ENCODE measurements at regions not wholly inside any gene's neighbourhood (a gene's known extent, or its start where the extent isn't known, plus 50 kb on each side); places are given as distances from the start of the nearest gene placed in this dataset.
A peak's percentile ranks its signal among the peaks of the same experiment; 100 is the strongest.

DNA sequence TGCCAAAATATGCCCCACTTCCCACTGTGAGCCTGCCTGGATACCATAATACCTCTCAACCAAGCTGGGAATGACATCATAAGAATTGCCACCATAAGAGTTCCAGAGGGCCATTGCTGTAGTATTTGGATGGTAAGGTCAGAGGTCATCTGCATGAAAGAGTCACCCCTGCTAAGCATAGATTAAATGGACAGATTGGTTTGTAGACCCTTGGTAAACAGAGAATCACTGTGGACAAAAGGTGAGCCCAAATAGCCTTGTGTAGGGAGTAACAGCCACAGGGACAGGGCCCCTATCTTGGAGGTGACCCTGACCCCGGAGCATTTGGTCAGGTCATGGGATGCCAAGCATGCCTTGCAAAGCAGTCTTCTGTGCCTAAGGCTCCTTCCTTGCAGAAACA, 129.7 kb downstream of the GPAM start:
- DNase-seq (ENCODE audit: low spot score) = no peak

DNA sequence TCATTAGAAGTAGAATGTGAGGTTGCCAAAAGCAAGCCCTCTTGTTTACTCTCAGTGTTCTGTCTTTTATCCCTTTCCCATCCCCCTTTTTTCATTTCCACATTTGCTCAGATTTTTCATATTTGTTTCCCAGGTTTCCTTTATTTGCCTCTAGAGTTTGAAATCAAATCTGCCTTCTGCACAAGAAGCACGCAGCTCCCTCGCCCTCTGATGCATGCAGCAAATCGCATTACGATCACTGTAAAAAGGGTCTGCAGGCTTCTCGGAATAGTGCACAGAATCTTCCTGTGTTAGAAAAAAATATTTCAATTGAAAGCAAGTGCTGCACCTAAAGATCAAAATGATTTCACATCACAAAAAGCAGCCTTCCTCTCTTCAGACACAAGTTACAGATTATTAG, 129.0 kb downstream of the GPAM start:
- no peak for DNase-seq (ENCODE audit: low spot score)

DNA sequence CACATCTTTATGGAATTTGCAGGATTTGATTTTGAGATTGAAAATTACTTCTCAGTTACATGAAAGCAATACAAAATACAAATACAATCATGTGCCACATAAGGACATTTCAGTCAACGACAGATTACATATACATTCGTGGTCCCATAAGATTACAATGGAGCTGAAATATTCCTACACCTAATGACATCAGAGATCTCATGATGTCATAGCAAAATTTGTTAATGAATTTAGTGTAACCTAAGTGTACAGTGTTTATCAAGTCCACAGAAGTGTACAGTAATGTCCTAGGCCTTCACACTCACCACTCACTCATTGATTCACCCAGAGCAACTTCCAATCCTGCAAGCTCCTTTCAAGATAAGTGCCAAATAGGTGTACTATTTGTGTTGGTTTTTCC, 126.5 kb downstream of the GPAM start:
- no peak for DNase-seq (ENCODE audit: low spot score)

DNA sequence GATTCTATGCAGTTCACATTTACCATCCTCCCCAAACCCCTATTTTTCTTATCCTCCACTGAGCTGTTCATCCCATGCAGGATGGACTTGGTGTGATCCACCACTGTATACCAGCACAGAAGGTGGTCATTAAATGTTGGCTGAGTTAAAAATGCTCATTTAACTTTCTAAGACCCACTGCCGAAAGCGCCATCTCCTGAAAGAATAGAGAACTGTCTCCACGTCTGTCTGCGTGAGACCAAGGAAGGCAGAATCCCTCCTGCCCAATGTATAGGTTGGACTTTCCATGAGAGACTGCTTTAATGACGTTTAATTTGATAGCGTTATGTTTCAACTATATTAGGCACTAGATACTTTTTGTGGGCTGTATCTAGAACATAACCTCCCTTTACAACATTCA, 124.3 kb downstream of the GPAM start:
- DNase-seq (ENCODE audit: low spot score) = no peak

DNA sequence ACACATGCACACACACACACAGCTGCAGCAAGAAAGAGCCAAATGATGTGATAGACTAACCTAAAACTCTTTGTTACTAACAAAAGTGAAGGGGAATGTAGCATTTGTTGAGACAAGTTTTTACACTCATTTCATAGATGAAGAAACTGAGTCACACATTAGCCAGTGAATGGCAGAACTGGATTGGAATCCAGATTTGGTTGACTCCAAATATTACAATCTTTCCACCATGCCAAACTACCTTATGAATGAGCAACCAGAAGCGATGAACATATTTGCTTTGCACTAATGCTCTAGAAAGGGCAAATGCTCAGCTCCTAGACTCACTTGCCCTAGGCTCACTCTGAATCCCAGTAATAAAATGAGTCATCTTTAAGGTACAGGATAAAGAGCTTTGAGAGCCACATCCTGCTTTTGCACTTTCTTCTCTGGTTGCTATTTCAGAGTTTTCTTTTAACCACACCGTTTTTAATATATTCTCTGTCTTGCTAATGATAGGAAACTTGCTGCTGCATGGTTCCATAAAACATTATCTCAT, 111.9 kb downstream of the GPAM start:
- DNase-seq (ENCODE audit: low spot score) = no peak

DNA sequence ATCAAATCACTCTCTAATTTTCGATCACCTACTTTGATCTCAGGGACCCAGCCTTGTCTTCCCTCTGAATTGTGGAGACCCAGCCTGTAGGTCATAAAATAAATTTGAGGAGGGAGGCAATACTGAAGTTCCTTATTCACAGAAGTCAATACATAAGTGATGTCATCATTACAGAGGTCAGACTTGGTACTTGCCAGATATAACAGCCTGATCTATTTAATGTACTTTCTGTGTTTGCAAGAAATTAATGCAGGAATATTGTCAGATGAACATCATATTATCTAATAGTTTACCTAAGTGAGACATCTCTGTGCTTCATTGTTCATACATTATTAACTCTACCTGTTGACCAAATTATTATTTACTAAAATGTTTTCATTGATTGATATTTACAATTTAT, 105.6 kb downstream of the GPAM start:
- DNase-seq (ENCODE audit: low spot score) = no peak

DNA sequence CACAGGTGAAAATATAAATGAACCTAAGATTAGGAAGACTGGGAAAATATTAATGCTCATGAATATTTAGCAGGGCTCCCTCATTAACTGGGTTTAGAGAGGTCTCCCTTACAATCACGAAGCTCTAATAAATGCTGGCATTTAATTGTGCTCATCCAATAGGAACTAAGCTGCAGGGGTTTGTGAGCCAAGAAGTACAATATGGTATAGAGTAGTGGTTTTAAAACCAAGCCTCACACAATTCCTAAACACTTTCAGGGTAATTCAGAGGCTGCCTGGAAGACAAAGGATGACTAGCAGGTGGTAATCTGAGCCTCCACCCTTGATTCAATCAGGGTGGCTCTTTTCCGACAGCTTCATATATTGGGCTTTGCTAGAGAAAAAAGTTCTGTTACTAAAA, 103.3 kb downstream of the GPAM start:
- no peak for DNase-seq (ENCODE audit: low spot score)

DNA sequence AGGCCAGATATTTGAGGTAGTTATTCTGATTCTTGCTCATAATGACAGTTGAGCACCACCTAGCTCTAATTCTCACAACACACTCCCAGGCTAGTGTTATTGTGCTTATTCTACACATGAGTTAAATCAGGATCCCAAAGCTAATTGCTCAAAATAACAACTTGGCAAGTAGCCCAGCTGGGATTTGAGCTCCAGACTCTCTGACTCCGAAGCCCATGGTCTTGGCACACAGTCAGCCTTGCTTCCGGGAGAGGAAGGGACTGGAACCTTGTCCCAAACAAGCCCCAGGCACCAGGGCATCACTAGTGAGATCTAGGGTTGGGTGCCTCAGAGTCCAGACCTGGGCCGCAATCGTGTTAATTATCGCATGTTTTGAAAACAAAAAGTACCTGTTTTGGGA, 101.4 kb downstream of the GPAM start:
- peak; percentile 2 for DNase-seq (ENCODE audit: low spot score)

DNA sequence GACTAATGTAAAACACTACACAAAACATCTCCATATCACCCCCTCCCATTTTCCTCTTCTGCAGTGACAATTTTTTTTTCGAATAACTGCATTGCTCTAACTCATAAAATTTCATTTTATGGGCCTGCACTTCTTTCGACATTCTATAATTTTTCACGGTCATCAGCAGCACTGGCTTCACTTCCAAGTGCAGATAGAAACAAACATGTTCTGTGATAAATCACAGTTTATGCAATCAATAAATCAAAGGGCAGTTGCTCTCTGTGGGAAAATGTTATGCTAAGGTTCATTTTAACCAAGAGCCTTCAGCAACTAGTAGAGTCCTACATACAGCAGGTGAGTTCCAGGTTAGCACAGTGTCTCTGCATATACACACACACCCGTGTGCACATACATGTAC, 100.1 kb downstream of the GPAM start:
- DNase-seq (ENCODE audit: low spot score) = no peak

DNA sequence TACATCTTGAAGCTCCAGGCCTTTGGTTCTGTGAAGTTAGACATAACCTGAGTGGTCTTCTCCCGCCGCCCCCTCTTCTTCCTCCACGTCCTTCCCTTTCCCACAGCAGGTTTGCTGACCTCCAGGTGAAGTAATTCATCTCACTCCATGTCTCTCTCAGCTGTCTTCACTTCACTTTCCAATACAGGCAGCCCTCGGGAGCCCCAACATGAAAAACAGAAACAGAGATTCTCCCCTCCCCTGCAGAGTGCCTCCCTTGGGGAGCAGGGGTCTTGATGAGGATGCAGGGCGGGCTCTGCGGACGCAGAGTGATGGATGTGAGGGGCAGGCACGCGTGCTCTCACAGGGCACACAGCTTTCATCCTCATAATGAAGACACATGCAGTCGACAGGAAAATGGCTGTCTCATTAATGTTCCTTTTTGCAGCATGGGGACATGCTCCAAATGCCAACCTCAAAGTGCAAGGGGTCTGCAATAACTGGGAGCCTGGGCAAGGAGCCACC, 95.6 kb downstream of the GPAM start:
- DNase-seq (ENCODE audit: low spot score) = no peak

DNA sequence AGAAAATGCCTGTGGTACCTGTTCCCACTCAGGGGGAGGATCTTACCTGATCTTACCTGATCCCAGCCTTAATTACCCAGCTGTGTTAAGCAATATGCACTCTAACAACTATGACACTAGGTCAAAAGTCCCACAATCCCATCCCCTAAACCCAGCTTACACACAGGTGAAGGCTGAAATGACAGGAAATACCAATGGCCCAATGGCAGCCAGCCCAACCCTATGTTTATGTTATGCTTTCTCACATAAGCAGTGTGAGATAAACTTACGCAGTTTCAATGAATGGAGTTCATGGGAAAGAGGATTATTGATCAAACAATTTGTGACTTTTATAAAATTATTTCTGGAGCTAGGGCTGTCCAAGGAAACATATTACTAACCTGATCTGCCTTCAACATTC, 91.9 kb downstream of the GPAM start:
- DNase-seq (ENCODE audit: low spot score) = no peak

DNA sequence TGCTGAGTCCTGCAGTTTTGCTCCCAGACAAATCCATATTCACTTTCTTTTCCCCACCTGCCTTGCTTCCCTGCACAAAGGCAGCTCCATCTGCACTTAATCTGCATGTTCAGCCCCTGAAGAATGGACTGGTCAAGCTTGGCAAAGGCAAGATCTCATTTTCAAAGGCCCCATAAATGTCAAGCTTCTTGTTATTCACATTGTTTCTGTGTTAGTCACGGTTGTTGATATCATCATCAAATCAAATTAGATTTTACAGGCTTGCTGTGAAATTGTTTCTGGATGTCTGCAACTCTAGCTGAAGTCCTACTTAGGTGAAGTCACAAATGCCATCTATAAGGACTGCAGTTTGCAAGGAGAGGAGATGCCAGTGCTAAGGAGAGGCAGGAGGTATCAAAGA, 91.0 kb downstream of the GPAM start:
- no peak for DNase-seq (ENCODE audit: low spot score)

DNA sequence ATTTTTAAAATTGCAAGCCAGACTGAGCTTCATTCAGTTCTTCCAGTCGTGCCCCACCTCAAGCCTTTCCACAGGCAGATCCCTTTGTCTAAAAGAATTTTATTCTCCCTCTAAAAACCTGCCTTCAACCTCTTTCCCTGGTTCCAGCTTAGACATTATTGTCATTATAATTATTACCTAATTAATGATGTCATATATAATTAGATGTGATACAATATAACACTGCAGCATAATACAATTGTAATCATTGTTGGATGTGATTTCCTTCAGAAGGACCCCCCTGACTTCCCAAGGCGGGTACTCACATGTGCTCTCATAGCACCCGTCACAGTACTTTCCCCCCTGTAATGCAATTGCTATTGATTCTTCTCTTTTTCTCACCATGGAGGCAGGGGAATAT, 88.6 kb downstream of the GPAM start:
- DNase-seq (ENCODE audit: low spot score) = no peak

DNA sequence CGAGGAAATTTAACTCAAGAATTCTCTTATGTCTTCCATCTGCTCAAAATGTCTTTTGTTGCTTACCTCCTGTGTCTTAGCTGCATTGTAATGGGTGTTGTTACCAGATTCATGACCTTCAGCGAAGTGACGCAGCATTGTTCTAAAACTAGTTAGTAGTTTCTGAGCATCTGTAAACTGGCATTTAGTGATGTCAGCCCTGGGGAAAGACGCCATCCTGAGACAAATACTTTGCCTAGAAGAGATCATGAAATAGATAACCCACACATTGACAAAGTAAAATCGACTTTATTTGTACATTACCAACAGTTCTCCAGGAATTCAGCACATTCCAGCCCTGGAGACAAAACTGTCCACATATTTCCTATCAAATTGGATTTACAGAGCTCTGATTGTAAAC, 87.8 kb downstream of the GPAM start:
- no peak for DNase-seq (ENCODE audit: low spot score)

DNA sequence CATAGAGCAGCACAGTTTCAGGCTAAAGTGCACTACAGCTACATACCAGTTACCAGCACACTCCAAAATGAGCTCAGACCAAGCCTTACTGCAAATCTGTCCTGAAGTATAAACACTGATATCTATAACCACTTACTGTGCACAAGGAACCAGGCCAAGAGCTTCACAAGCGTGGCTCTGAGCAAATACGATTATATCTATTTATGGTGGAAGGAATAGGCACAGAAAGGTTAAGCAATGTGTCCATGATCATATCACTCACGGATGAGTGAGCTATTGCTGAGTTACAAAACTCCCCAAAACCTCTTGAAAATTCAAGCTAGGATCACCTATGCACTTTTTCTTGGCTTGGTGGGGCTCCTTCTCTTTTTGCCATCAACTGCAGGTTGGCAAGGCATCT, 84.9 kb downstream of the GPAM start:
- no peak for DNase-seq (ENCODE audit: low spot score)

Data from kidney capillary endothelial cell (primary cell).